GM23248 (cell line): ENCODE measurements at regions not wholly inside any gene's neighbourhood (a gene's known extent, or its start where the extent isn't known, plus 50 kb on each side); places are given as distances from the start of the nearest gene placed in this dataset.

ENCODE experiments used
- DNase-seq: peaks from one replicate; pipeline ENCODE4 v3.0.0-alpha.2; 2015
- H2AFZ ChIP-seq: fragments of 200-600 bp; sonication (generic); 2 replicates; pipeline ENCODE4 v1.6.1; 2016; ENCODE audit warnings: antibody characterized with exemption
- H3F3A ChIP-seq: fragments of 200-600 bp; sonication (generic); 2 replicates; pipeline ENCODE4 v1.6.1; 2016; ENCODE audit warnings: mild to moderate bottlenecking, antibody characterized with exemption, mixed run types; ENCODE audit not compliant: insufficient read depth
- H3K27ac ChIP-seq: fragments of 200-600 bp; sonication (generic); 2 replicates; pipeline ENCODE4 v1.5.1; 2016; ENCODE audit warnings: mild to moderate bottlenecking
- H3K27me3 ChIP-seq: fragments of 200-600 bp; sonication (generic); replicated peaks from 2 replicates; pipeline ENCODE4 v1.6.1; 2016; ENCODE audit warnings: mild to moderate bottlenecking; ENCODE audit not compliant: insufficient read depth
- H3K36me3 ChIP-seq: fragments of 200-600 bp; sonication (generic); 2 replicates; pipeline ENCODE4 v1.6.1; 2016; ENCODE audit warnings: low read depth, mild to moderate bottlenecking
- H3K4me1 ChIP-seq: fragments of 200-600 bp; sonication (generic); 2 replicates; pipeline ENCODE4 v1.6.1; 2016; ENCODE audit warnings: mild to moderate bottlenecking; ENCODE audit not compliant: insufficient read depth
- H3K4me2 ChIP-seq: fragments of 200-600 bp; sonication (generic); one replicate; pipeline ENCODE4 v1.6.1; 2016; ENCODE audit warnings: mild to moderate bottlenecking; ENCODE audit not compliant: unreplicated experiment
- H3K4me3 ChIP-seq: fragments of 200-600 bp; sonication (generic); 2 replicates; pipeline ENCODE4 v1.5.1; 2016; ENCODE audit warnings: mild to moderate bottlenecking
- H3K79me2 ChIP-seq: fragments of 200-600 bp; sonication (generic); 2 replicates; pipeline ENCODE4 v1.6.1; 2016; ENCODE audit warnings: mild to moderate bottlenecking; ENCODE audit not compliant: insufficient read depth
- H3K9ac ChIP-seq: fragments of 200-600 bp; sonication (generic); 2 replicates; pipeline ENCODE4 v1.6.1; 2016; ENCODE audit warnings: mild to moderate bottlenecking
- H3K9me2 ChIP-seq: fragments of 200-600 bp; sonication (generic); 2 replicates; pipeline ENCODE4 v1.6.1; 2016; ENCODE audit warnings: mixed run types, mild to moderate bottlenecking, moderate library complexity; ENCODE audit not compliant: insufficient read depth
- H3K9me3 ChIP-seq: fragments of 200-600 bp; sonication (generic); one replicate; pipeline ENCODE4 v1.6.1; 2017; ENCODE audit warnings: low read depth
- H4K20me1 ChIP-seq: fragments of 200-600 bp; sonication (generic); 2 replicates; pipeline ENCODE4 v1.6.0; 2016; ENCODE audit not compliant: insufficient read depth
- EZH2 ChIP-seq: fragments of 200-600 bp; sonication (generic); IDR thresholded peaks from 2 replicates; pipeline ENCODE4 v1.6.1; 2018; ENCODE audit warnings: antibody characterized with exemption, mild to moderate bottlenecking; ENCODE audit not compliant: insufficient read depth, poor library complexity, severe bottlenecking
- EZH2phosphoT487 ChIP-seq: fragments of 200-600 bp; sonication (generic); IDR thresholded peaks from 2 replicates; pipeline ENCODE4 v1.6.1; 2018; ENCODE audit warnings: antibody characterized with exemption, moderate library complexity, mild to moderate bottlenecking, low read depth; ENCODE audit not compliant: insufficient read depth
- WGBS, 2 experiments: methylation state at CpG; one replicate each; pipeline ENCODE4 v1.1.6; 2015 to 2017; ENCODE audit warnings: low lambda C conversion rate in 2 of 2, low coverage in 1 of 2; ENCODE audit errors: missing lambda C conversion rate in 2 of 2; 5-methylcytosine and 5-hydroxymethylcytosine counted together
- in situ Hi-C: fragments of 300-500 bp; cut with MboI; formaldehyde crosslinking; loops from 2 replicates; pipeline ENCODE4 v1.15.0; 2020

- no peaks in the 10 kb centered on the region for H4K20me1 ChIP-seq
Measured at GRCh38 chr3:127352612-127353011, 64.8 kb upstream of the PRR20G start.

GRCh38 chr3:127351775-127352350, 64.0 kb upstream of the PRR20G start:
- Histone ChIP-seq H2AFZ (no peak overlapping the region), H3K9me3 (no peaks in the 10 kb centered on the region), H3K36me3 (no peaks in the 10 kb centered on the region), H3K9me2 (no peaks in the 10 kb centered on the region), H3K4me3 (no peak overlapping the region), H3K4me1 (no peaks in the 10 kb centered on the region), H3K27me3 (peaks cover 26% of the 10 kb centered on the region), H3K27ac (no peak overlapping the region), H3K79me2 (no peaks in the 10 kb centered on the region), H3K9ac (no peak overlapping the region), H3K4me2 (no peak overlapping the region), H4K20me1 (no peaks in the 10 kb centered on the region), H3F3A (no peaks in the 10 kb centered on the region)
- TF ChIP-seq EZH2phosphoT487 (no peak), EZH2 (no peak)
- DNase-seq = no peak
- WGBS, 2 experiments = 72 to 79% methylated on average over 12 of the region's 12 CpGs
- in situ Hi-C loops = no loop called here

More at GRCh38 chr3:127352612-127353011, 64.8 kb upstream of the PRR20G start:
- Histone ChIP-seq H3K4me3 (no peak overlapping the region), H3K9me2 (no peaks in the 10 kb centered on the region), H3K79me2 (no peaks in the 10 kb centered on the region), H3K4me1 (no peaks in the 10 kb centered on the region), H3K36me3 (no peaks in the 10 kb centered on the region), H3F3A (no peaks in the 10 kb centered on the region), H3K9me3 (no peaks in the 10 kb centered on the region), H3K27me3 (peaks cover 20% of the 10 kb centered on the region), H3K4me2 (no peak overlapping the region), H3K9ac (no peak overlapping the region), H2AFZ (no peak overlapping the region), H3K27ac (no peak overlapping the region)
- no peak for TF ChIP-seq EZH2
- TF ChIP-seq EZH2phosphoT487 = no peak
- DNase-seq = no peak
- WGBS, 2 experiments = 46 to 66% methylated on average over 4 of the region's 4 CpGs
- in situ Hi-C loops = no loop called here

DNA sequence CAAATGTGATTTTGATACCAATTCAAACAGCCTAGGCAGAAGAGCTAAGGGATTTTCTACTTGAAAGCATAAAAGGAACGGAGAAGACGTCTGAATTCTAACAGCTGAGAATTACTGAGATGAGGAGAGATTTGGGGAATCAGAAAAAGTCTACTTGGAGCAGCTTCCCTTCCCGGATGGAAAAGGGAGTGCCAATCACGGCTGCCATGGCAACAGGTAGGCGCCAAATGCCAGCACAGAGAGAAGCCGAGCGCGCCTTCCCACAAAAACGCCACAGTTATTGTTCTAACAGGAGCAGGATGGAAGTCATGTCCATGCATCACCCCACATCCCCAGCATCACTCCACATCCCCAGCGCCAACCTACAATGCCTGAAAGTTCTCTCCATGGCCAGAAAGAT, 63.5 kb upstream of the PRR20G start:
- TF ChIP-seq EZH2 (no peak), EZH2phosphoT487 (no peak)
- 52 to 66% methylated on average over 10 of the region's 10 CpGs for WGBS, 2 experiments
- Histone ChIP-seq H3K27ac (no peak overlapping the region), H3K27me3 (peaks cover 32% of the 10 kb centered on the region), H3K9ac (no peak overlapping the region), H3K9me2 (no peaks in the 10 kb centered on the region), H3K4me3 (no peak overlapping the region), H3K36me3 (no peaks in the 10 kb centered on the region), H3K79me2 (no peaks in the 10 kb centered on the region), H2AFZ (no peak overlapping the region), H3F3A (no peaks in the 10 kb centered on the region), H3K9me3 (no peaks in the 10 kb centered on the region), H3K4me1 (no peaks in the 10 kb centered on the region), H4K20me1 (no peaks in the 10 kb centered on the region), H3K4me2 (no peak overlapping the region)
- DNase-seq = no peak
- in situ Hi-C loops = no loop called here

GRCh38 chr3:127350172-127351050, 62.6 kb upstream of the PRR20G start:
- no peaks in the 10 kb centered on the region for H4K20me1 ChIP-seq
- no peaks in the 10 kb centered on the region for H3F3A ChIP-seq
- TF ChIP-seq EZH2phosphoT487 (no peak), EZH2 (no peak)
- no peaks in the 10 kb centered on the region for H3K4me1 ChIP-seq
- in situ Hi-C loops = no loop called here
- no peaks in the 10 kb centered on the region for H3K9me2 ChIP-seq
- 56 to 63% methylated on average over 27 to 28 of the region's 28 CpGs for WGBS, 2 experiments
- no peaks in the 10 kb centered on the region for H3K36me3 ChIP-seq
- peaks cover 41% of the 10 kb centered on the region for H3K27me3 ChIP-seq
- no peak overlapping the region for H3K4me3 ChIP-seq
- no peaks in the 10 kb centered on the region for H3K9me3 ChIP-seq
- H3K9ac ChIP-seq = no peak overlapping the region
- no peak overlapping the region for H3K4me2 ChIP-seq
- no peak for DNase-seq
- H3K79me2 ChIP-seq = no peaks in the 10 kb centered on the region
- no peak overlapping the region for H3K27ac ChIP-seq
- no peak overlapping the region for H2AFZ ChIP-seq
